Parathyroid adenoma (tissue), 2 donors: ENCODE measurements at regions not wholly inside any gene's neighbourhood (a gene's known extent, or its start where the extent isn't known, plus 50 kb on each side); places are given as distances from the start of the nearest gene placed in this dataset.

Experiments used
- H2AFZ ChIP-seq: fragments of 300-600 bp; sonication (generic); one replicate; pipeline ENCODE4 v1.7.0; 2017; ENCODE audit warnings: antibody characterized with exemption, mild to moderate bottlenecking
- H3K27ac ChIP-seq: fragments of 300-600 bp; sonication (generic); one replicate; pipeline ENCODE4 v1.7.0; 2017
- H3K27me3 ChIP-seq: fragments of 300-600 bp; sonication (generic); one replicate; pipeline ENCODE4 v1.7.0; 2017; ENCODE audit warnings: low read length; ENCODE audit not compliant: control insufficient read depth, insufficient read depth
- H3K36me3 ChIP-seq: fragments of 300-600 bp; sonication (generic); one replicate; pipeline ENCODE4 v1.7.0; 2017; ENCODE audit warnings: low read length; ENCODE audit not compliant: control insufficient read depth, insufficient read depth
- H3K4me1 ChIP-seq: fragments of 300-600 bp; sonication (generic); one replicate; pipeline ENCODE4 v1.7.0; 2017; ENCODE audit warnings: control low read depth
- H3K4me2 ChIP-seq: fragments of 300-600 bp; sonication (generic); one replicate; pipeline ENCODE4 v1.7.0; 2017; ENCODE audit warnings: low read length
- H3K4me3 ChIP-seq: fragments of 300-600 bp; sonication (generic); one replicate; pipeline ENCODE4 v1.7.0; 2017; ENCODE audit warnings: low read depth, low read length
- H3K79me2 ChIP-seq: fragments of 300-600 bp; sonication (generic); one replicate; pipeline ENCODE4 v1.7.0; 2017; ENCODE audit warnings: control low read depth
- H3K9ac ChIP-seq: fragments of 300-600 bp; sonication (generic); one replicate; pipeline ENCODE4 v1.7.0; 2017; ENCODE audit warnings: mild to moderate bottlenecking
- H3K9me3 ChIP-seq: fragments of 300-600 bp; sonication (generic); one replicate; pipeline ENCODE4 v1.7.0; 2017; ENCODE audit warnings: low read length; ENCODE audit not compliant: control insufficient read depth
- CTCF ChIP-seq: fragments of 300-600 bp; sonication (generic); IDR thresholded peaks from one replicate; pipeline ENCODE4 v1.7.0; 2017; ENCODE audit warnings: antibody characterized with exemption, mild to moderate bottlenecking
- donor health status: primary hyperparathyroidism.

- no peak for TF ChIP-seq CTCF
- no peak overlapping the region for H2AFZ ChIP-seq
- H3K27me3 ChIP-seq: no peaks in the 10 kb centered on the region
- no peaks in the 10 kb centered on the region for H3K4me1 ChIP-seq
- no peak overlapping the region for H3K27ac ChIP-seq
- no peaks in the 10 kb centered on the region for H3K79me2 ChIP-seq
- H3K36me3 ChIP-seq: no peaks in the 10 kb centered on the region
- no peaks in the 10 kb centered on the region for H3K9me3 ChIP-seq
- H3K9ac ChIP-seq: no peak overlapping the region
- H3K4me3 ChIP-seq: no peak overlapping the region
- H3K4me2 ChIP-seq: no peak overlapping the region
Measured at GRCh38 chr5:155540000-155540595, 526.5 kb downstream of the KIF4B start.

GRCh38 chr5:155546075-155546474 is 532.5 kb downstream of the KIF4B start:
- no peak for TF ChIP-seq CTCF
- Histone ChIP-seq H3K9me3 (no peaks in the 10 kb centered on the region), H3K4me2 (no peak overlapping the region), H2AFZ (no peak overlapping the region), H3K36me3 (no peaks in the 10 kb centered on the region), H3K4me1 (no peaks in the 10 kb centered on the region), H3K27me3 (no peaks in the 10 kb centered on the region), H3K79me2 (no peaks in the 10 kb centered on the region), H3K4me3 (no peak overlapping the region), H3K9ac (no peak overlapping the region), H3K27ac (no peak overlapping the region)

GRCh38 chr5:155554500-155554899 is 540.9 kb downstream of the KIF4B start:
- H3K36me3 ChIP-seq: no peaks in the 10 kb centered on the region
- no peak overlapping the region for H3K9ac ChIP-seq
- H2AFZ ChIP-seq: no peak overlapping the region
- H3K79me2 ChIP-seq: no peaks in the 10 kb centered on the region
- TF ChIP-seq CTCF: no peak
- no peaks in the 10 kb centered on the region for H3K4me1 ChIP-seq
- no peak overlapping the region for H3K27ac ChIP-seq
- no peaks in the 10 kb centered on the region for H3K9me3 ChIP-seq
- no peak overlapping the region for H3K4me2 ChIP-seq
- no peaks in the 10 kb centered on the region for H3K27me3 ChIP-seq
- H3K4me3 ChIP-seq: no peak overlapping the region

GRCh38 chr5:155556222-155556621 is 542.7 kb downstream of the KIF4B start:
- H3K4me3 ChIP-seq: no peak overlapping the region
- no peaks in the 10 kb centered on the region for H3K27me3 ChIP-seq
- H3K79me2 ChIP-seq: no peaks in the 10 kb centered on the region
- H3K4me2 ChIP-seq: no peak overlapping the region
- no peak for TF ChIP-seq CTCF
- H3K9ac ChIP-seq: no peak overlapping the region
- H3K27ac ChIP-seq: no peak overlapping the region
- no peaks in the 10 kb centered on the region for H3K9me3 ChIP-seq
- no peak overlapping the region for H2AFZ ChIP-seq
- no peaks in the 10 kb centered on the region for H3K36me3 ChIP-seq
- no peaks in the 10 kb centered on the region for H3K4me1 ChIP-seq

GRCh38 chr5:155556700-155557099 is 543.1 kb downstream of the KIF4B start:
- Histone ChIP-seq H3K4me3 (no peak overlapping the region), H3K27ac (no peak overlapping the region), H3K79me2 (no peaks in the 10 kb centered on the region), H3K9ac (no peak overlapping the region), H2AFZ (no peak overlapping the region), H3K9me3 (no peaks in the 10 kb centered on the region), H3K27me3 (no peaks in the 10 kb centered on the region), H3K4me1 (no peaks in the 10 kb centered on the region), H3K4me2 (no peak overlapping the region), H3K36me3 (no peaks in the 10 kb centered on the region)
- TF ChIP-seq CTCF: no peak
